B cell (primary cell): ENCODE measurements at regions not wholly inside any gene's neighbourhood (a gene's known extent, or its start where the extent isn't known, plus 50 kb on each side); places are given as distances from the start of the nearest gene placed in this dataset.

Experiments used
- ATAC-seq: fragments of 200-7000 bp; cut with Tn5 transposase; one replicate; pipeline ENCODE4 v1.10.0; 2021; ENCODE audit warnings: low read depth, mild to moderate bottlenecking, moderate number of reproducible peaks, moderate library complexity
- CTCF ChIA-PET: fragments of 350-600 bp; sonication (Branson Sonifier 250); formaldehyde crosslinking; loops from one replicate; lab custom pipeline; 2021; ENCODE audit warnings: antibody characterized with exemption, inconsistent platforms; lab: Charles Lee
- POLR2A ChIA-PET: fragments of 350-600 bp; sonication (Branson Sonifier 250); formaldehyde crosslinking; loops from one replicate; lab custom pipeline; 2021; ENCODE audit warnings: antibody characterized with exemption; lab: Charles Lee
- DNase-seq: peaks from one replicate; pipeline ENCODE4 v3.0.0; 2013
- H2AFZ ChIP-seq: 2 replicates; pipeline ENCODE4 v1.6.1; 2012; ENCODE audit warnings: mild to moderate bottlenecking, low read depth, low read length; ENCODE audit not compliant: insufficient read depth, poor library complexity, severe bottlenecking
- H3K27ac ChIP-seq, 2 donors: 1 replicate in 1 of 2; 2 replicates in 1 of 2; pipeline ENCODE4 v1.5.1; 2012 to 2013; ENCODE audit warnings: low read length in 2 of 2, mild to moderate bottlenecking in 2 of 2, moderate library complexity in 1 of 2
- H3K27me3 ChIP-seq, 4 experiments: fragments of 200-600 bp in 1 of 4; sonication (generic) in 1 of 4; replicated peaks in 1 of 4; 1 replicate in 2 of 4; 2 replicates in 2 of 4; pipeline versions ENCODE4 v1.6.1 to v1.7.0; 2013 to 2016; ENCODE audit warnings: low read length in 3 of 4, mild to moderate bottlenecking in 2 of 4, mixed read lengths in 1 of 4, moderate library complexity in 1 of 4; ENCODE audit not compliant: insufficient read depth in 4 of 4, control insufficient read depth in 3 of 4; ENCODE audit errors: control extremely low read depth in 1 of 4
- H3K36me3 ChIP-seq, 2 experiments: replicated peaks in 1 of 2; 1 replicate in 1 of 2; 2 replicates in 1 of 2; pipeline versions ENCODE4 v1.6.1 to v1.7.1; 2013; ENCODE audit warnings: low read length in 1 of 2; ENCODE audit not compliant: insufficient read depth in 2 of 2, control insufficient read depth in 1 of 2; ENCODE audit errors: control extremely low read depth in 1 of 2, extremely low read depth in 1 of 2
- H3K4me1 ChIP-seq, 2 donors: fragments of 200-600 bp in 1 of 2; sonication (generic) in 1 of 2; 1 replicate in 1 of 2; 2 replicates in 1 of 2; pipeline versions ENCODE4 v1.5.1 to v1.6.1; 2013 to 2017; ENCODE audit warnings: low read length in 2 of 2; ENCODE audit not compliant: control insufficient read depth in 2 of 2, insufficient read depth in 2 of 2
- H3K4me2 ChIP-seq: replicated peaks from 2 replicates; pipeline ENCODE3; 2012; ENCODE audit warnings: mild to moderate bottlenecking, low read depth, low read length; ENCODE audit not compliant: poor library complexity, severe bottlenecking
- H3K4me3 ChIP-seq, 5 experiments: fragments of 200-600 bp in 1 of 5; sonication (generic) in 1 of 5; 1 replicate in 3 of 5; 2 replicates in 2 of 5; pipeline versions ENCODE4 v1.5.1 to v1.7.0; 2011 to 2016; ENCODE audit warnings: low read length in 4 of 5, mild to moderate bottlenecking in 4 of 5, low read depth in 2 of 5, control low read depth in 1 of 5, moderate library complexity in 1 of 5; ENCODE audit not compliant: insufficient read depth in 1 of 5; ENCODE audit errors: control extremely low read depth in 1 of 5, extremely low read depth in 1 of 5
- H3K79me2 ChIP-seq: fragments of 200-600 bp; sonication (generic); one replicate; pipeline ENCODE4 v1.6.0; 2016; ENCODE audit warnings: low read length; ENCODE audit not compliant: control insufficient read depth, insufficient read depth
- H3K9ac ChIP-seq: fragments of 200-600 bp; sonication (generic); 2 replicates; pipeline ENCODE4 v1.6.1; 2017; ENCODE audit warnings: mild to moderate bottlenecking, low read length, moderate library complexity
- H3K9me3 ChIP-seq, 3 donors: one replicate each; pipeline versions ENCODE4 v1.6.1 to v1.7.1; 2013; ENCODE audit warnings: low read length in 2 of 3; ENCODE audit not compliant: control insufficient read depth in 2 of 3, insufficient read depth in 1 of 3; ENCODE audit errors: control extremely low read depth in 1 of 3
- H4K20me1 ChIP-seq: 2 replicates; pipeline ENCODE4 v1.6.0; 2012; ENCODE audit warnings: mild to moderate bottlenecking, low read length; ENCODE audit not compliant: insufficient read depth, control insufficient read depth, poor library complexity, severe bottlenecking
- H3K27ac Mint-ChIP-seq: one replicate; pipeline ENCODE4 v1.8.0; 2021; ENCODE audit warnings: mixed read lengths
- H3K27me3 Mint-ChIP-seq: one replicate; pipeline ENCODE4 v1.8.0; 2021; ENCODE audit warnings: mixed read lengths
- H3K4me1 Mint-ChIP-seq: one replicate; pipeline ENCODE4 v1.8.0; 2021; ENCODE audit warnings: mixed read lengths
- H3K4me3 Mint-ChIP-seq: one replicate; pipeline ENCODE4 v1.8.0; 2021; ENCODE audit warnings: mixed read lengths
- H3K9me3 Mint-ChIP-seq: one replicate; pipeline ENCODE4 v1.8.0; 2022; ENCODE audit warnings: mixed read lengths; ENCODE audit not compliant: insufficient read depth
- CTCF ChIP-seq: fragments of 200-600 bp; IDR thresholded peaks from one replicate; pipeline ENCODE4 v1.8.0; 2022; ENCODE audit warnings: antibody characterized with exemption, mild to moderate bottlenecking
- EZH2 ChIP-seq: IDR thresholded peaks from 2 replicates; pipeline ENCODE4 v1.6.1; 2012; ENCODE audit warnings: borderline replicate concordance, low read depth, mild to moderate bottlenecking, moderate library complexity, low read length; ENCODE audit not compliant: insufficient read depth, poor library complexity, severe bottlenecking
- WGBS: methylation state at CpG from one replicate; pipeline ENCODE4 v1.1.5; 2013; ENCODE audit warnings: missing lambda C conversion rate; ENCODE audit not compliant: insufficient coverage; 5-methylcytosine and 5-hydroxymethylcytosine counted together
- intact Hi-C: fragments of 100-400 bp; cut with micrococcal nuclease; formaldehyde crosslinking; loops from one replicate; pipeline ENCODE4 v1.10.0; 2022

GRCh38 chr1:101100674-101101073, 75.1 kb upstream of the DPH5 start:
- Mint-ChIP-seq H3K4me1 (peaks cover 14% of the 10 kb centered on the region), H3K9me3 (no peaks in the 10 kb centered on the region), H3K4me3 (no peak overlapping the region), H3K27me3 (no peaks in the 10 kb centered on the region), H3K27ac (no peak overlapping the region)
- 50% methylated on average over 1 of the region's 3 CpGs for WGBS
- Histone ChIP-seq H3K27ac (no peak overlapping the region), H3K4me3 (no peak overlapping the region), H3K4me1 (peaks cover 3 to 8% of the 10 kb centered on the region in 2 donors), H3K9me3 (peaks cover 0 to 3% (median 0%) of the 10 kb centered on the region in 3 donors), H3K27me3 (no peaks in the 10 kb centered on the region), H3K36me3 (no peaks in the 10 kb centered on the region), H3K79me2 (no peaks in the 10 kb centered on the region), H4K20me1 (no peaks in the 10 kb centered on the region), H3K4me2 (peak overlapping the region; percentile 4), H2AFZ (no peak overlapping the region), H3K9ac (no peak overlapping the region)
- intact Hi-C loops, result loop anchor here (5.0 kb wide), 1 partner anchor 38 kb away; no protein-coding TSS in a partner anchor
- no peak for DNase-seq
- no peak for TF ChIP-seq EZH2
- TF ChIP-seq CTCF, result no peak
- ChIA-PET CTCF (interaction anchor here (2.1 kb wide), 1 partner anchor 187 kb away, joined by 5 read pairs; no protein-coding TSS in a partner anchor), POLR2A (no interaction called here)
- peak; percentile 10 for ATAC-seq

GRCh38 chr1:101098907-101099306, 73.3 kb upstream of the DPH5 start:
- Histone ChIP-seq H3K4me3 (no peak overlapping the region), H3K9ac (no peak overlapping the region), H3K27ac (no peak overlapping the region), H3K4me2 (no peak overlapping the region), H3K27me3 (no peaks in the 10 kb centered on the region), H3K4me1 (peaks cover 3 to 8% of the 10 kb centered on the region in 2 donors), H3K79me2 (no peaks in the 10 kb centered on the region), H3K9me3 (no peaks in the 10 kb centered on the region), H4K20me1 (no peaks in the 10 kb centered on the region), H3K36me3 (no peaks in the 10 kb centered on the region), H2AFZ (no peak overlapping the region)
- no peaks in the 10 kb centered on the region for H3K27me3 Mint-ChIP-seq
- no peak overlapping the region for H3K27ac Mint-ChIP-seq
- no peak overlapping the region for H3K4me3 Mint-ChIP-seq
- H3K9me3 Mint-ChIP-seq, result no peaks in the 10 kb centered on the region
- no peak for ATAC-seq
- WGBS, result no CpG with 5 or more reads among the region's 2 CpGs
- CTCF ChIA-PET, result no interaction called here
- TF ChIP-seq EZH2 (no peak), CTCF (no peak)
- H3K4me1 Mint-ChIP-seq, result peaks cover 14% of the 10 kb centered on the region
- no peak for DNase-seq
- POLR2A ChIA-PET, result no interaction called here
- intact Hi-C loops, result no loop called here
